ENCODE measurements at regions not wholly inside any gene's neighbourhood (a gene's known extent, or its start where the extent isn't known, plus 50 kb on each side); places are given as distances from the start of the nearest gene placed in this dataset.

GRCh38 chr14:98594156-98594555 lies 677.8 kb downstream of the BCL11B start:
- no peak overlapping the region for H3K4me3 ChIP-seq (ENCODE audit: low read length in 3 of 3)
- peaks cover 0 to 4% (median 4%) of the 10 kb centered on the region in 3 donors for H3K9me3 ChIP-seq (ENCODE audit: control insufficient read depth in 2 of 3, insufficient read depth in 1 of 3, low read length in 3 of 3)
- H3K36me3 ChIP-seq (ENCODE audit: control insufficient read depth in 2 of 3, insufficient read depth in 3 of 3, low read length in 3 of 3) = no peaks in the 10 kb centered on the region
- intact Hi-C loops (cut with DNase I) = no loop called here
- TF ChIP-seq, protein P1, sequence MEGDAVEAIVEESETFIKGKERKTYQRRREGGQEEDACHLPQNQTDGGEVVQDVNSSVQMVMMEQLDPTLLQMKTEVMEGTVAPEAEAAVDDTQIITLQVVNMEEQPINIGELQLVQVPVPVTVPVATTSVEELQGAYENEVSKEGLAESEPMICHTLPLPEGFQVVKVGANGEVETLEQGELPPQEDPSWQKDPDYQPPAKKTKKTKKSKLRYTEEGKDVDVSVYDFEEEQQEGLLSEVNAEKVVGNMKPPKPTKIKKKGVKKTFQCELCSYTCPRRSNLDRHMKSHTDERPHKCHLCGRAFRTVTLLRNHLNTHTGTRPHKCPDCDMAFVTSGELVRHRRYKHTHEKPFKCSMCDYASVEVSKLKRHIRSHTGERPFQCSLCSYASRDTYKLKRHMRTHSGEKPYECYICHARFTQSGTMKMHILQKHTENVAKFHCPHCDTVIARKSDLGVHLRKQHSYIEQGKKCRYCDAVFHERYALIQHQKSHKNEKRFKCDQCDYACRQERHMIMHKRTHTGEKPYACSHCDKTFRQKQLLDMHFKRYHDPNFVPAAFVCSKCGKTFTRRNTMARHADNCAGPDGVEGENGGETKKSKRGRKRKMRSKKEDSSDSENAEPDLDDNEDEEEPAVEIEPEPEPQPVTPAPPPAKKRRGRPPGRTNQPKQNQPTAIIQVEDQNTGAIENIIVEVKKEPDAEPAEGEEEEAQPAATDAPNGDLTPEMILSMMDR (IDR thresholded peaks at IDR 0.05; ENCODE audit: borderline replicate concordance, extremely low read depth, insufficient read depth) = no peak
- no peak overlapping the region for H3K27ac ChIP-seq (ENCODE audit: low read depth in 2 of 2, low read length in 2 of 2)
- DNase-seq (no peak), FAIRE-seq (no peak)
- no peaks in the 10 kb centered on the region for H3K4me1 ChIP-seq (ENCODE audit: control insufficient read depth in 2 of 3, insufficient read depth in 2 of 3, low read depth in 1 of 3, low read length in 3 of 3)
- H3K9ac ChIP-seq (ENCODE audit: low read length in 3 of 3) = no peak overlapping the region
- no peaks in the 10 kb centered on the region for H3K27me3 ChIP-seq (ENCODE audit: control insufficient read depth, insufficient read depth, low read length)

DNA sequence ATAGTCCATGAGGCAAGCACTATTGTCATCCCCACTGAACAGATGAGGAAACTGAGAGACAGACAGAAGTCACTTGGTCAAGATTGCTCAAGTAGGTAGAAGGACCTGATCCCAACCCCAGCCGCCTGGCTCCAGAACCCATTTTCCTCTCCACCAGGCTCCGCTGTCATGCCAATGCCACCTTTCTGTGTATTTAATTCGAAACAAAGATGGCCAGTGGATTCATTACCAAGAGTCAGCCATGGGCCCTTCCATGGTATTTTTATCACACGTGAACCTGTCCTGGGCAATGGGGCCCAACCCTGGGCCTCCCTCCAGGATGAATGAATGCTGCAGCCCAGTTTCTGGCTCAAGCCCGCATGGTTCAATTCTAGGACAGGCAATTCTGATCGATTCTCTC lies 673.4 kb downstream of the BCL11B start:
- H3K9ac ChIP-seq (ENCODE audit: low read length in 3 of 3) = no peak overlapping the region

GRCh38 chr14:98599082-98599481 lies 672.9 kb downstream of the BCL11B start:
- intact Hi-C loops (cut with DNase I) = no loop called here
- Histone ChIP-seq H3K36me3 (ENCODE audit: control insufficient read depth in 2 of 3, insufficient read depth in 3 of 3, low read length in 3 of 3) (no peaks in the 10 kb centered on the region), H3K9me3 (ENCODE audit: control insufficient read depth in 2 of 3, insufficient read depth in 1 of 3, low read length in 3 of 3) (peaks cover 0 to 4% (median 4%) of the 10 kb centered on the region in 3 donors), H3K9ac (ENCODE audit: low read length in 3 of 3) (no peak overlapping the region), H3K4me3 (ENCODE audit: low read length in 3 of 3) (no peak overlapping the region), H3K27ac (ENCODE audit: low read depth in 2 of 2, low read length in 2 of 2) (no peak overlapping the region), H3K27me3 (ENCODE audit: control insufficient read depth, insufficient read depth, low read length) (no peaks in the 10 kb centered on the region), H3K4me1 (ENCODE audit: control insufficient read depth in 2 of 3, insufficient read depth in 2 of 3, low read depth in 1 of 3, low read length in 3 of 3) (no peaks in the 10 kb centered on the region)
- TF ChIP-seq, protein P1 (IDR thresholded peaks at IDR 0.05; ENCODE audit: borderline replicate concordance, extremely low read depth, insufficient read depth) = no peak
- DNase-seq (no peak), FAIRE-seq (no peak)

More for the DNA sequence above, 673.4 kb downstream of the BCL11B start:
- FAIRE-seq (no peak), DNase-seq (no peak)
- no peaks in the 10 kb centered on the region for H3K27me3 ChIP-seq (ENCODE audit: control insufficient read depth, insufficient read depth, low read length)
- TF ChIP-seq, protein P1 (IDR thresholded peaks at IDR 0.05; ENCODE audit: borderline replicate concordance, extremely low read depth, insufficient read depth) = no peak
- no peak overlapping the region for H3K4me3 ChIP-seq (ENCODE audit: low read length in 3 of 3)
- intact Hi-C loops (cut with DNase I) = no loop called here
- H3K27ac ChIP-seq (ENCODE audit: low read depth in 2 of 2, low read length in 2 of 2) = no peak overlapping the region
- peaks cover 0 to 4% (median 4%) of the 10 kb centered on the region in 3 donors for H3K9me3 ChIP-seq (ENCODE audit: control insufficient read depth in 2 of 3, insufficient read depth in 1 of 3, low read length in 3 of 3)
- H3K36me3 ChIP-seq (ENCODE audit: control insufficient read depth in 2 of 3, insufficient read depth in 3 of 3, low read length in 3 of 3) = no peaks in the 10 kb centered on the region
- no peaks in the 10 kb centered on the region for H3K4me1 ChIP-seq (ENCODE audit: control insufficient read depth in 2 of 3, insufficient read depth in 2 of 3, low read depth in 1 of 3, low read length in 3 of 3)

DNA sequence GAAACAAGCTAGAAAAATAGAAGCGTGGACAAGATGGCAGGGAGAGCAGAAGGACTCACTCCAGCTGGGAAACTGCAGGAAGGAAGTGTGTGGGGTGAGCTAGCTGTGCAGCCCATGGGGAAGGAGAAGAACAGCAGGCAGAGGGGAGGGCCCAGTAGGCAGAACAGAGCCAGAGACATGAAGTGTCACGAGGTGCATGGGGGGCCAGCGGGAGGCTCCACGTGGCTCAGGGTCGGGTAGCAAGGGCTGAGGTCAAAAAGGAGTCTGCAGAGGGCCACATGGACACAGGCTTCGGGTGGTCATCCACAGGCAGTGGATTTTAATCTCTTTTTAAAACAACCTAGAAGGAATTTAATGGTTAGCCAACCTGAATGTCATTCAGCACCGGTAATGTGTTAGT lies 669.0 kb downstream of the BCL11B start:
- Histone ChIP-seq H3K4me1 (ENCODE audit: control insufficient read depth in 2 of 3, insufficient read depth in 2 of 3, low read depth in 1 of 3, low read length in 3 of 3) (no peaks in the 10 kb centered on the region), H3K27me3 (ENCODE audit: control insufficient read depth, insufficient read depth, low read length) (no peaks in the 10 kb centered on the region), H3K9me3 (ENCODE audit: control insufficient read depth in 2 of 3, insufficient read depth in 1 of 3, low read length in 3 of 3) (no peaks in the 10 kb centered on the region), H3K27ac (ENCODE audit: low read depth in 2 of 2, low read length in 2 of 2) (no peak overlapping the region), H3K9ac (ENCODE audit: low read length in 3 of 3) (no peak overlapping the region), H3K4me3 (ENCODE audit: low read length in 3 of 3) (no peak overlapping the region), H3K36me3 (ENCODE audit: control insufficient read depth in 2 of 3, insufficient read depth in 3 of 3, low read length in 3 of 3) (no peaks in the 10 kb centered on the region)
- intact Hi-C loops (cut with DNase I) = no loop called here
- TF ChIP-seq, protein P1 (IDR thresholded peaks at IDR 0.05; ENCODE audit: borderline replicate concordance, extremely low read depth, insufficient read depth) = no peak
- FAIRE-seq (no peak), DNase-seq (no peak)

All from kidney (tissue), 13 donors.